DND-41 (cell line): ENCODE measurements at regions not wholly inside any gene's neighbourhood (a gene's known extent, or its start where the extent isn't known, plus 50 kb on each side); places are given as distances from the start of the nearest gene placed in this dataset.

ENCODE experiments used
- ATAC-seq: fragments of 200-7000 bp; cut with Tn5 transposase; 3 replicates; pipeline ENCODE4 v1.9.1; 2021; ENCODE audit warnings: low read depth; ENCODE audit not compliant: insufficient read depth
- DNase-seq: peaks from one replicate; pipeline ENCODE4 v3.0.0-alpha.2; 2020
- H2AFZ ChIP-seq: 2 replicates; pipeline ENCODE4 v1.6.0; 2012; ENCODE audit warnings: low read depth, low read length
- H3K27ac ChIP-seq: 2 replicates; pipeline ENCODE4 v1.5.1; 2012; ENCODE audit warnings: low read length, inconsistent platforms
- H3K27me3 ChIP-seq: fragments of 200-600 bp; sonication (generic); 2 replicates; pipeline ENCODE4 v1.6.0; 2012; ENCODE audit warnings: low read length, mild to moderate bottlenecking, inconsistent platforms; ENCODE audit not compliant: insufficient read depth, poor library complexity
- H3K36me3 ChIP-seq: 2 replicates; pipeline ENCODE4 v1.5.1; 2012; ENCODE audit warnings: low read length, inconsistent platforms; ENCODE audit not compliant: insufficient read depth
- H3K4me1 ChIP-seq: 2 replicates; pipeline ENCODE4 v1.5.1; 2012; ENCODE audit warnings: mild to moderate bottlenecking, low read length; ENCODE audit not compliant: insufficient read depth
- H3K4me2 ChIP-seq: 2 replicates; pipeline ENCODE4 v1.6.0; 2012; ENCODE audit warnings: mild to moderate bottlenecking, moderate library complexity, low read length, inconsistent platforms; ENCODE audit not compliant: insufficient read depth
- H3K4me3 ChIP-seq, 2 experiments: fragments of 200-600 bp in 1 of 2; shearing (Covaris generic) in 1 of 2; 2 replicates each; pipeline ENCODE4 v1.5.1; 2012 to 2016; ENCODE audit warnings: inconsistent platforms in 2 of 2, low read length in 2 of 2, mild to moderate bottlenecking in 2 of 2, low read depth in 1 of 2, moderate library complexity in 1 of 2
- H3K79me2 ChIP-seq: 2 replicates; pipeline ENCODE4 v1.6.0; 2012; ENCODE audit warnings: low read length, inconsistent platforms; ENCODE audit not compliant: insufficient read depth
- H3K9ac ChIP-seq: 2 replicates; pipeline ENCODE4 v1.6.0; 2012; ENCODE audit warnings: low read depth, mild to moderate bottlenecking, inconsistent platforms, low read length, moderate library complexity
- H3K9me3 ChIP-seq: 2 replicates; pipeline ENCODE4 v1.5.1; 2012; ENCODE audit warnings: low read length, moderate library complexity, mild to moderate bottlenecking, inconsistent platforms; ENCODE audit not compliant: insufficient read depth, severe bottlenecking
- H4K20me1 ChIP-seq: 2 replicates; pipeline ENCODE4 v1.6.0; 2012; ENCODE audit warnings: low read length; ENCODE audit not compliant: insufficient read depth
- EZH2 ChIP-seq: IDR thresholded peaks from 3 replicates; pipeline ENCODE4 v1.6.1; 2012; ENCODE audit warnings: borderline replicate concordance, low read depth, mild to moderate bottlenecking, moderate library complexity, low read length, inconsistent platforms; ENCODE audit not compliant: severe bottlenecking
- TF ChIP-seq, protein P1 (sequence below): IDR thresholded peaks from 2 replicates; pipeline ENCODE4 v1.5.1; 2012; ENCODE audit warnings: borderline replicate concordance, low read length, moderate library complexity, mild to moderate bottlenecking; ENCODE audit not compliant: poor library complexity, severe bottlenecking; ENCODE audit errors: extremely low read depth

DNA sequence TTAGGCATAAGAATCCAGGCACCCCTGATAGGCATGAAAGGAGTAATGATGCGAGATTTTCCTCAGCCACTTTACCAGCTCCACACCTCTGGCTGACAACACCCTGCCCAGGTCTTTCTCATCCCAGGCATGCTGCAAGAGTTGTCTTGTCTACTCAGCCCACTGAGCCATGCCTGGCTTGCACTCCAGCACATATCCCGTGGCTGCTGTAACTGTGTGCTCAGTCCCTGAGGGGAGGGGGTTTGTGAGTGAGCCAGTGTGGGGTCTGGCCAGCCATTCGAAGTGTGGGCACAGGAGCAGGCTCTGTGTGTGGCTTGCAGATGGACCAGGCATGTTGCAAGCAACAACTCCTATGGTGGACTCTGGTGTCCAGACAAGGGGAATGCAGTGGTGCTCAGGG, 529.6 kb downstream of the ADGRL2 start:
- Histone ChIP-seq H3K4me2 (no peak overlapping the region), H3K79me2 (no peaks in the 10 kb centered on the region), H3K9ac (no peak overlapping the region), H2AFZ (no peak overlapping the region), H3K36me3 (no peaks in the 10 kb centered on the region), H3K4me3 (no peak overlapping the region), H3K4me1 (no peaks in the 10 kb centered on the region), H4K20me1 (no peaks in the 10 kb centered on the region), H3K9me3 (no peaks in the 10 kb centered on the region), H3K27ac (no peak overlapping the region), H3K27me3 (no peaks in the 10 kb centered on the region)
- TF ChIP-seq, protein P1, sequence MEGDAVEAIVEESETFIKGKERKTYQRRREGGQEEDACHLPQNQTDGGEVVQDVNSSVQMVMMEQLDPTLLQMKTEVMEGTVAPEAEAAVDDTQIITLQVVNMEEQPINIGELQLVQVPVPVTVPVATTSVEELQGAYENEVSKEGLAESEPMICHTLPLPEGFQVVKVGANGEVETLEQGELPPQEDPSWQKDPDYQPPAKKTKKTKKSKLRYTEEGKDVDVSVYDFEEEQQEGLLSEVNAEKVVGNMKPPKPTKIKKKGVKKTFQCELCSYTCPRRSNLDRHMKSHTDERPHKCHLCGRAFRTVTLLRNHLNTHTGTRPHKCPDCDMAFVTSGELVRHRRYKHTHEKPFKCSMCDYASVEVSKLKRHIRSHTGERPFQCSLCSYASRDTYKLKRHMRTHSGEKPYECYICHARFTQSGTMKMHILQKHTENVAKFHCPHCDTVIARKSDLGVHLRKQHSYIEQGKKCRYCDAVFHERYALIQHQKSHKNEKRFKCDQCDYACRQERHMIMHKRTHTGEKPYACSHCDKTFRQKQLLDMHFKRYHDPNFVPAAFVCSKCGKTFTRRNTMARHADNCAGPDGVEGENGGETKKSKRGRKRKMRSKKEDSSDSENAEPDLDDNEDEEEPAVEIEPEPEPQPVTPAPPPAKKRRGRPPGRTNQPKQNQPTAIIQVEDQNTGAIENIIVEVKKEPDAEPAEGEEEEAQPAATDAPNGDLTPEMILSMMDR = no peak
- no peak for TF ChIP-seq EZH2
- DNase-seq = no peak
- no peak for ATAC-seq

DNA sequence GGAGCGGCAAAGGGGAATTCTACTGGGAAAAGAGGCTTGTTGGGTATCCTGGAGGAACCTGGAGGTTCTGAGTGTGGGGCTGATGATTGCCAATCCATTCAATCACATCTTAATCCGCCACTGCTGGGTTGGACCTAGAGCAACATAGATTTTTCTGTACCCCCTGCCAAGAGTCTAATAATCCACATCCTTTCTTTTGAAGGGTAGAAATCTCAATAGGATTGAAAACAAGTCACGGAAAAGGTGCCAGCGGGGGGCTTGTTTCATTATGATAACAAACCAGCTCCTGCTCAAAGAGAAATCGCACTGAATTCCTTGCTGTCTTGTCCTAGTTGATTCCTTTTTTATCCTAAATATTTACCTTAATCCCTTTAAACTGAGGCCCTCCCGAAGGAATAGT, 528.5 kb downstream of the ADGRL2 start:
- H3K27me3 ChIP-seq = no peaks in the 10 kb centered on the region
- DNase-seq (no peak), ATAC-seq (no peak)
- no peaks in the 10 kb centered on the region for H3K9me3 ChIP-seq
- no peaks in the 10 kb centered on the region for H4K20me1 ChIP-seq
- no peak overlapping the region for H3K4me2 ChIP-seq
- H3K27ac ChIP-seq = no peak overlapping the region
- no peak overlapping the region for H2AFZ ChIP-seq
- no peaks in the 10 kb centered on the region for H3K4me1 ChIP-seq
- no peaks in the 10 kb centered on the region for H3K36me3 ChIP-seq
- H3K79me2 ChIP-seq = no peaks in the 10 kb centered on the region
- H3K9ac ChIP-seq = no peak overlapping the region
- TF ChIP-seq EZH2 = no peak
- TF ChIP-seq, protein P1 = no peak
- no peak overlapping the region for H3K4me3 ChIP-seq

DNA sequence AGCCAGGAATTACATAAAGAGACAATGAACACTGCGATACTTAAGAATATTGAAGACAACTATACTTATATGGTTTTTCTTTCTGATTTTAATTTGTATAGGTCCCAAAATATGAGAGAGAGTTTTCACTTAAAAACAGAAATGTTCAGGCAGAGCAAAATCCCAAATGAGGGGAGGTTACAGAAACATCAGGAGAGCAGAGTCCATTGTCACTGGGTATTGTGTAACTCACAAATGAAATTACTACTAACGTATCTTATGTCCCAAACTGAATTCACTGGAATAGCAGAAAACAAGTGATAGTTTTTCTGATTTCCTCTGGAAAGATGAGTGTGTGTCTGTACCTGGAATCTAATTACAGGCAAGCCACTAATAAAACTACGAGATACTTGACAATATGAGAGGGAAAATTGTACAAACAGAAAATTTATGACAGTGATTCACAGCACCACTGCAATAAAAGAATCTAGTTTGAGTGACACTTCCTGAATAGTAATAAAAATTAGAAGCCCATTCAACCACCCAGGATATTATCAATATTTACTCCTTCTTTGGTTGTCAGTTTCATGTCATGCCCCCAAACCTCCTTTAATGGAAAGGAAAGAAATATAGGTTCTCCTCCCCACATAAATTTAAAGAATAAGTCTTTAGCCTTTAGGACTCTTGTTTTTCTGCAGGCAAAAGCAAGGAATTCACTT, 522.6 kb downstream of the ADGRL2 start:
- no peak for ATAC-seq
- no peaks in the 10 kb centered on the region for H4K20me1 ChIP-seq
- H3K36me3 ChIP-seq = no peaks in the 10 kb centered on the region
- no peak overlapping the region for H3K9ac ChIP-seq
- H3K79me2 ChIP-seq = no peaks in the 10 kb centered on the region
- TF ChIP-seq, protein P1 = no peak
- TF ChIP-seq EZH2 = no peak
- no peak overlapping the region for H3K4me3 ChIP-seq
- H2AFZ ChIP-seq = no peak overlapping the region
- no peak for DNase-seq
- H3K4me2 ChIP-seq = no peak overlapping the region
- no peaks in the 10 kb centered on the region for H3K9me3 ChIP-seq
- H3K27ac ChIP-seq = no peak overlapping the region
- no peaks in the 10 kb centered on the region for H3K4me1 ChIP-seq
- no peaks in the 10 kb centered on the region for H3K27me3 ChIP-seq

DNA sequence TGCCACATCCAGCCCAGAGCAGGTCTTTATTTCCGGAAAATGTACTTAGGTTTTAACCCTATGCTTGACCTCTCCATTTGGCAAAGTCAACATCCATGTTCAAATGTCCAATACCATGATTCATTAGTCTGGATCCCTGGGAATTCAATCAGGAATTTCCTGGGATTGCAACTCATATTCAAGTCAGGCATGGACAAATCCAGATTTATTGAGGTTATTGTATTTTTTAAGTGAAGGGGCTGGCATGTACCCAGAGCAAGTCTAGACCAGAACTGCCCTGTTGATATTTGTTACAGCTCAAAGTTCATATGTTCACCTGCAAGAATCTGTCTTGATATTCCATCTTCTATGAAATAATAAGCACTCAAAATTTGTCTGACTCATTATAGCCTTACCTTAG, 521.1 kb downstream of the ADGRL2 start:
- Histone ChIP-seq H4K20me1 (no peaks in the 10 kb centered on the region), H2AFZ (no peak overlapping the region), H3K4me1 (no peaks in the 10 kb centered on the region), H3K27ac (no peak overlapping the region), H3K9me3 (no peaks in the 10 kb centered on the region), H3K79me2 (no peaks in the 10 kb centered on the region), H3K36me3 (no peaks in the 10 kb centered on the region), H3K4me2 (no peak overlapping the region), H3K4me3 (no peak overlapping the region), H3K27me3 (no peaks in the 10 kb centered on the region), H3K9ac (no peak overlapping the region)
- ATAC-seq = no peak
- no peak for DNase-seq
- TF ChIP-seq EZH2 = no peak
- TF ChIP-seq, protein P1 = no peak
